GM19452 (cell line): ENCODE measurements at regions not wholly inside any gene's neighbourhood (a gene's known extent, or its start where the extent isn't known, plus 50 kb on each side); places are given as distances from the start of the nearest gene placed in this dataset.

Experiments used
- ATAC-seq: cut with Tn5 transposase; IDR thresholded peaks from one replicate; pipeline ENCODE4 v1.9.1; 2021; ENCODE audit not compliant: unreplicated experiment

DNA sequence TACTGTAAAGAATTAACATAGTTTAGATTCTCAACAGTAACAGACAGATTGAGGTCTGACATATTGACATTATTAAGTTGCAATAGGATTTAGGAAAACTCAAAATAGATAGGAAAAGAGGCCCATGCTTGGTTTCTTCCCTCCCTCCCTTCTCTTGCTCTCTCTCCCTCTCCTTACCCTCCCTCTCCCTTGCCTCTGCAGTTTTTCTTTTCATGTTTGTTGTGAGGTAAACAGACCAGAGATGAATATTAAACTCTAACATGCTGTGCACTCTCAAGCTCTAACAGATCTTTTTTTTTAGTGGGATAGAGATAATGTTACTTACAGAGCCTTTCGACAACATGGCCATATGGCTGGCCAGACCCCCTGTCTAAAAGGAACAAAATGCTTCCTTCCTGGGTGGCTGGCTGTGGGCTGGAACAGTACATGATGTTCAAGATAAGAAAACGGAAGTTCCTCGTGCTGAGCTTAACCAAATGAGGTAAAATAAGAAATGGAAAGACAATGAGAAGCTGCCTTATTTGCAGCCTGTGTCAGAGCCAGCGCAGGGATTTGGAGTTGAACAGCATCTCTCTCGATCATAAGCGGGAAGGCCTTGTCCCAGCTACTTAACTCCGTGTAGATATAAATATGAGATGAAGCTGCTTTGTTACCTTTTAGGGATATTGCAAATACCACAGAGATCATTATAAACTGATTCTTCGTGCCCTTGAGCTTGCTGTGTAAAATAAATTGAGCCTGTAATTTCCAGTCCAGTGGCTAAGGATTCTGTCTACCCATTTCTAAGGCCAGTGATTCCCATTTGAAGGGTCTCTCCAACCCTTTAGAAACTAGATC is 391.9 kb upstream of the NPVF start:
- no peak for ATAC-seq

DNA sequence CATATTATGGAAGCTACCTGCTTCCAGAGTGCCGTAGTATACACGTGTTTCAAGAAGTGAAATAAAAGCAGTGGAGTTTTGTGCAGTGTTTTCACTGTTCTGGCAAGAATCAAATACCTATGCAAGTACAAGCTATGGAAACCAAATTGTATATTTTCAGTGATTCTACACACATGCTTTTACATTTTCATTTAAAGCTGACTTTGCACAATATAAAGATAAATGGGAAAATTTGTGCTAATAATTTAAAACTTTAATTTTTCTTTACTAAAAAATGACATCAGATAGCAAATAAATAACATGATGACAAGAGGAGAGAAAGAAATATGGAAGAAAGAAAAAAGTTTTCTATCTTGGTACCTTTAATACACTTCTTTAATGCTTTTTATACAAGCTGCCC is 393.7 kb upstream of the NPVF start:
- ATAC-seq, result no peak

DNA sequence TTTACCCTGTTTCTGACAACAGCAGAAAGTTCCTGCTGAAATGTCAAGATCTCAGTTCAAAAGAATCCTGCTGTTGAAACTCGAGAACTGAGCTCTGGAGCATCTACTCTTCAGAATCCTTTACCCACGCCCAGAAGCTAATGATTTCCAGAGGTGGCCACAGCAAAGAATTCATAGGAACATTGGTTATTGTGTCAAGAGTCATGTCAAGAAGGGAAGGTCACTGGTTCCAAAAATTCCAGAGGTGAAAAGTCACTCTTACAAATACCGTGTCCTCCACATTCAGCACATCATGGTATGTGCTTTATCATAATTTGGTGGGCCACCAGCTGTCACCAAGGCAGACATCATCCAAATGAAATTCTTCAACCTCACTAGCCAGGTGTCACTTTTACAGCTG is 394.4 kb upstream of the NPVF start:
- no peak for ATAC-seq

DNA sequence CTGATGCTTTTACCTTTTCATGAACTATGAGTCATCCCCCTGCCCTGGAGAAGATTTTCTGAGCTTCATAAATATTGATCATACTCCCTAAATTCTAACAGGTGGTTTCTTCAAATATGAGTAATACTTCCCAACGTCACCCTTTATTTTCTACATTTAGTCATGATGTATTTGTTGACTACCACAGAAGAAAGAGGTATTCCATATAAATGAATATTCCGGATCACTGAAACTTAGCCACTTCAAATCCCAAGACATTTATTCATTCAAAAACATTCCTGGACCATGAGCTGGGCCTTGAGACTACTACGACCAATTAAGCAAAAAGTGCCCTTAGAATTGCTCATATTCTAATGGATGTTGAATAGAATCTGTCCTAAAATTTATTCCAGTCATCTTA is 395.8 kb upstream of the NPVF start:
- ATAC-seq, result no peak

DNA sequence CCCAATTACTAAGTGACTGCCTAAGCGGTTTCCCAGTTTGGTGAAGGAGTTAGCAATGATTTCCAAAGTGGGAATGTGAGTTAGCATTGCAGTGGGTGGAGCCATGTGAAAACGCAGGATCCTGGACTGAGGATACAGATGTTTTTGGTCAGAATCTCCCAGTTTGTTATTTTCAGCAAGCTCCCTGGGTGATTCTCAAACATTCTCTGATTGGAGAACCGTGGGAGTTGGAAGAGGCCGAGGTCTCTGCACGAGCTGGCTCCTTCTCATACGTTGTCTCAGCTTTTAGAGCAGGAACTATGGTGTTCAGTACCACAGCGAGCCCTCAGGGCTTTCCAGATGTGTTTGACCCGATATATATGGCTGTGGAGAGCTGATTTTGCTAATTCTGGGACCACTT is 396.5 kb upstream of the NPVF start:
- no peak for ATAC-seq

DNA sequence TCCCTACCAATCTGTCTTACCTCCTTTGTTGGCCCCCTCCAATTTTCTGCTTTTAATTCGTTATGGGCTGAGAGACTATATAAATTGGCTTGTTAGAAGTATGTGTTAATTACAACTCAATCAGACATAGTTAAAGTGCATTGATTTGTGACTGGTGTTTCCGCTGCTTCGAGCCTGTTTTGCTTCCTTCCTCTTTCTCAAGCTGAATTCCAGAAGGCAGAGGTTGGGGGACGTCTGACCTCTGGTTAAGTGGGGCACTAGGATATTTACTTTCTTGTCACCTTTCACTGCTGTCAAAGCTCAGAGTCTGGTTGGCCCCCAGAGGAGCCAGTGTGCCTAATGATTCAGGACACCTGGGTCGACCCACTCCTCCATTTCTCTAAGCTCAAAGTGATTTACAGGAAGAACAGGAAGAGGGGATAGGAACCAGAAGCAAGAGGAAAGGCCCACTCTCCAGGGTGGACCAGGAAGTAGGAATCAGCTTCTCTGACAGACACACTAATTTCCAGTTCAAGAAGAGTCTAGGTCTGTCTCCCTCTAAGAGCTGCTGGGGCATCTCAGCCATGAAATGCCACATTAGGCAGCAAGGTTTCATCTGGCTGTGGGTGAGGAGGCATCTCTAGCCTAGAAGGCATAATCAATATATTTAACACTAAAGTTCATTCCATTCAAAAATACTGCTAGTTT is 397.2 kb upstream of the NPVF start:
- no peak for ATAC-seq

DNA sequence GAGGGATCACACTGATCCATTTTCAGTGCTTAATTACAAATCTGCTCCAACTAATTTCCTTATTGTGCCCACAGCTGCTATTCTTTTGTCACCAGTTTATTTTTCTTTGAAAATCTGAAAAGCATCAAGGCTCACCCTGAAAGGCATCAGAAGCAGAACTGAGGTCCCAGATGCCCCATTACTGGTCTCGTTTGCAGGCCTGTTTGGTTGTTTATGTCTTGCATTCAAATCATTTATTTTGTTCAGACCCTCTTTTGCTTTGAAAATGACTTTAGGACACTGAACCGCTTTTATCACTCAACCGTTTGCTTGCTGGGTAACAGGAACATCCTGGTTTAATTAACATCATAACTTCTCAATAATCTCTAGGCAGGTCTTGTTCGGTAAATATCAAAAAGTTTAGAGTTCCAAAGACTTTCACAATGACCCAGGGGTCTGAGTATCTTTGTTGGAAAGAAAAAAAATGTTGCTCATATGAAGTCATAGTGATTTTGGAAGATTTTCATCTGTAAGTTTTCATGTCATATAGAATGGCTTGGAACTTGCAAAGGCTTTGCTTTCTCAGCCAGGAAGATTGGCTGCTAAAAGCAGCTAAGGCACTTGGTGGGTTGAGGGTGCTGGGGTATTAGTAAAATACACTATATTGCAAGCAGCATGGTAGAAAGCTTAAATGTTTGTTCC is 398.3 kb upstream of the NPVF start:
- ATAC-seq, result no peak

DNA sequence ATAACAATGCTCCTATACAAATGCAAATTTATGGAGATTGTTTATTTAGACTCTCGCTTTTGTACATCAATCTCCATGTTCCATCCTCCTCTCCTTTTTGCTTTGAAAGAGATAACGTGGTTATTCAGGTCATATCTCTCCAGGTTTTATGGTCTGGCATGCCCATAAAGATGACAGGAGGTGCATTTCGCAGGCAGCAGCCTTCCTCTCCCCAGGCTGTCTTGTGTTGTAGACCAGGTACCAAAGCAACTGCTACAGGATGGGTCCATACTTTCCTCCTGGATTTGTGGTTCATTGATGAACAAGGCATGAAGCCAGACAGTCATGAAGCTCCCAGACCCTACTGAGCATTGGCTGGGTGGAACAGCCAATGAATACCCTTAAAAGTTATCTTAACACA is 400.2 kb upstream of the NPVF start:
- no peak for ATAC-seq

DNA sequence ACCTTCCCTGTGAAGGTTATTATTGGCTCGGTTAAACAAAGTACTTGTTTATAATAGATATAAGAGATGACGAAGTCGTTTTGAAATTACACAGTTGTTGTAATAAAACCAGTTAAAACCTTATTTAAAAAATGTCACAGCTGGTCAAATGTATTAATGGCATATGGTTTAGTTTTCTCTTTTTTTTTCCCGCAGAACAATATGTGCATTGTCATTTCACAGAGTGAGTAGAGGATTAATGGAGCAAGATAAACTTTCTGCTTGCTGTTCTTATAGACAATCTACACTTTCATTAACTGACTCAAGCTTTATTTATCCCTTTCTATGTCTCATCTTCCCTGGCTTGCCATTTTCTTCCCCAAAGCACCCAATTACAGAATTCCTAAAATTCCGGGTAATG is 404.3 kb upstream of the NPVF start:
- ATAC-seq, result no peak

DNA sequence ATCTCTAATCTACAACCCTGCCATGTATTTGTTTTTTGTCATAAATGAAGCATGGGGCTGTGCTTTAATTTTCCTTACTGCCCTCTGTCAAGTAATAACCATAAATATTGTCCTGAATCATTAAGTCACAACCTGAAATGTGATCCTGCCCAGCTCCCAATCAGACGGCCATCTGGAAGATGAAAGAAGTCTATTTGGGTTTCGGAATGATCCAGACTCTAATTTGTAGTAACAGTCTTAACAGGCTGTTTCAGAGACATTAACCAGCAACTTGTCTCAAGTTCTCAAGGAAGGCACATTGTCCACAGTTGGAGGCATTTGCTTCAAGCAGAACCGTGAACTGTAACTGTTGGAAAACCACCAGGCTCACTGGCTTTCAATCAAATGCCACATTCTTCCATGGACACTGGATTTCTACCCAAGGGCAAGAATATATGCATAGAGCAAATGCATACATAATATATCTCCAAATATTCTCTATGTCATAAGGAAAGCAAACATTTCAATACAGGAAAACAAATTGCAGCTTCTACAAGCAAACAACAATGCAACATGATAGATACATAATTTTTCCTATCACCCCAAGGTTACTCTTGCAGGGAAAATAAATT is 405.2 kb upstream of the NPVF start:
- no peak for ATAC-seq

DNA sequence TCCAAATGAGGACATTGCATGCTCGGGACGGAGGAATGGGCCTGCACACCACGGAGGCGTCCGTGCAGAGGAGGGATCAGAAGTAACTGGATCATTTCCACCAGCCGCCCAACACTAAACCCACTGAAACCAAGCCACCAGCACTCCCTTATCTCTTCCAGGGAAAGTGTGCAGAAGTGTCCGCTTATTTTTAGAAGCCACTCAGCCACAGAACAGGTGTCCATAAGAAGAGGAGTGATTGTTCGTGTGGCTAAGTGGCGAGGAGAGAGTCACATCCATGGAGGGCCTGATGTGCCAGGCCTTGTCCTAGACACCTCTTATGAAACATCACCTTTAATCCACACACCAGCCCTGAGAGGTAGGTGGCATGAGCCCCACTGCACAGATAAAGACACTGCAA is 407.9 kb upstream of the NPVF start:
- no peak for ATAC-seq

DNA sequence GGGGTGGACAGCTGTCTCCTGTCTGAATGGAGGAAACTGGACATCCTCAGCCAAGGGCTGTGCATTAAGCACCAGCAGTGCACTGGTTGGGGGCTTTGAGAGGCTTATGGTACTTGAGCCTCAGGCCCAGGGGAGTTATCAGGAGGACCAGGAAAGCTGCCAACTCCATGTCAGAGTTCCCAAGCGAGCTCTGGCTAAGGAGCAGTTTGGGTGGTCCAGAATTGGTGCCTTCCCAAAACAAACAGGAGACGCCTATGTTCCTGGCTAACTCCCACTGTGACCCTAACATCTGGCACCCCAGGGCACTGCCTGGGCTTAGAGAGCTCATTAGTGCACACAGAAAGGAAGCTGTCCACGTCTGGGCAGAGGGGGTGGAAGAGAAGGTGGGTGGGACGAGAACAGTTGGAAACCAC is 408.6 kb upstream of the NPVF start:
- no peak for ATAC-seq

DNA sequence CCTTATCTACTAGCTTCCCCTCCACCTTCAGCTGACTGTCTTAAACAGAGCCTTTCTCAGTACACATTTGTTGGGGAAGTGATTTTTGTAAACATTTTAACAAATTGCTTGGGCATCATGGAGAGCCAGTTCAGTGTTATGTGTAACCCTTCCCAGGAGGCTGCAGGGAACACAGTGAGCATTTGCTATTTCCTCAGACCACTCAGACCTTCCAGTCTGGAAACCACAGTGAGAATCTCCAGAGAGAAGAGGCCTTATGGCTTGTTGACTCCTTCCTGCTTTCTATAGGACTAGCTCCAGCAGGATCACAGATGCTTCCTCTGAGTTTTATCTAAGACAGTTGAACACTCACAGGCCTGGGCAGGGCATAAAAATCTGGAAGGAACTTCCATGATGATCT is 409.8 kb upstream of the NPVF start:
- ATAC-seq, result no peak

DNA sequence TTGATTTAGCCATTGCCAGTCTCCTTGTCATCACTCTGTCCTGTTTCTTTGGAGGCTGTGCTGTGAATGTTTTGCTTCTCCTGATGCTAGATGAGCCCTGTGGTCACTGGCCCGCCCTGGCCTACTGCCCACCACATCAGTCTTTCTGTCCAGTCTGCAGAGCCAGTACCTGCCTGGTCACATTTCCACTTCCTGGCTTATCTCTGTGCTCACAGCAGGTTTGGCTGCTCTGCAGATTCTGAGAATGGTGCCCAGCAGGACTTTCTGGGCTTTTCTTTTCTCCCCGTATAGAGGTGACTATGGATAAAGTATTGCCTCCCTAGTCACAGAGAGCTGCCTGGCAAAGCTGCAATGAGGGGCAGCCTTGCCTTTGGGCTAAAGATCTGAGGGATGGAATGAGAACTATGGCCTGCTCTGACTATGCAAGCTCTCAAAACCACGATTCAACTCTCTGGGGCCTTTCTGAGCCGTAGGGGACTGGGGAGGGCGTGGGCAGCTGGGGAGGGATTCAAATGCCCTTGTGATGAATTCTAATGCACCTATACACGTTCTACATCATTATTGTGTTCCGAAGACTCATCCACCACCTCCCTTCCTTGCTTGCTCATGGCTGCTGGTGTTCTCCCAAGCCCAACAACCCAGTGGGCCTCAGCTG is 410.4 kb upstream of the NPVF start:
- ATAC-seq, result no peak

DNA sequence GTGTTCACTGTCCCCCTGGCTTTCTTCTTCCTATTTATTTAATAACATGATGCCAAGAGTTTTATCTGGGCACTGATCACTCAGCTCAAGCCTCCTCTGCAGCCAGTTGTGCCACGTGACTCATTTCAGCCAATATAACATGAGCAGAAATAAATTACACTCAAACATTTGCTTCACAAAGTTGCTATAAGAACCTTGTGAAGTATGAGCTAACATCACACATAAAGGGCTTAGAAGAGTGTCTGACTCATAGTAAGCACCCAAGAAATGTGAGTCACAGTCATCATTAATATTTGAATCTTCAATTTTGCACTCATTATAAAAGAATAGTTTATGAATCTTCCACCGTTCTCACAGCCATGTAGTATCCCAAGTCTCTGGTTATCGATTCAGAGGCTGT is 414.6 kb upstream of the NPVF start:
- ATAC-seq, result no peak

DNA sequence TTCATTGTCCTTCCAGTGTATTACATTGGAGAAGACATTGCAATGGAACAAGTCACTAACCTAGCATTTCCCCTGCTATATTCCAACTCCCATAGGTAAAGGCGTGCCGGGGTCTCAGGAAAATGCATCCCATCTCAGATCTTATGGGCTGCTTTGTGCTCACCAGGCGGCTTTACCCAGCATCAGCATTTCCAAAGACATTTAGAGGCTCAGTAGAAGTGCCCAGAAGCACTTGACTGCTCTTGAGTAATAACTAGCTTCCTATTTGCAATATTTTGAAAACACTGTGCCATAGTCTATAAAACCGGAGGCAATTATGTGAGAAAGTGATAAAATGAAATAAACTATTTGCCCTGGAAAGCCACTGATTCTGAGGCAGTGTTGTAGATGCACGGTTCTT is 415.0 kb upstream of the NPVF start:
- no peak for ATAC-seq

DNA sequence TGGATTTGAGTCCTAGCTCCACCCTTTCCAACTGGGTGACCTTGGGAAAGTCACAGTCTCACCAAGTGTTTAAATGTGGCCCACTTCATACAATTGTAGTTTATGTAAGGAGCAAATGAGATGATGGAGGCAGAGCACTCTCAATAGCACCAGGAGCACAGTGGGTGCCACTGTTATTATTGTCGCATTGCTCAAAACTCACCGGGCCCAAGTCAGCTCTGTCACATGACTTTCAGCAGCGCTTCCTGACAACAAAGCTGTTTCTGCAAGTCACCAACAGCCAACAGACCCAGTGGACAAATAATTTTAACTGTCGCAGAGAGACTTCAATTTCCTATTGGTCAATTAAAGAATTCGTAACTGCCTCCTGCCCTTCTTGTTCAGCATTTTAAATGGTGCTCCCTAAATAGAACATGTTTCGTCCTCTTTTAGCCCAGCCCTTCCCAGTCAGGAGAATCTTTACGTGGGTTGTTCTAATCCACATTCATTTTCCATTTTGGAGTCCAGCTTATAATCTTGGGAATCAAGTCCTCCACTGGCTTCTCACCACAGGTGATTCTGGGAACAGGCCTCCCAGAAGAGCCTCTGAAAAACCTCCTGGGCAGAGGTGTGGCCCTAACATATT is 415.6 kb upstream of the NPVF start:
- ATAC-seq, result no peak

DNA sequence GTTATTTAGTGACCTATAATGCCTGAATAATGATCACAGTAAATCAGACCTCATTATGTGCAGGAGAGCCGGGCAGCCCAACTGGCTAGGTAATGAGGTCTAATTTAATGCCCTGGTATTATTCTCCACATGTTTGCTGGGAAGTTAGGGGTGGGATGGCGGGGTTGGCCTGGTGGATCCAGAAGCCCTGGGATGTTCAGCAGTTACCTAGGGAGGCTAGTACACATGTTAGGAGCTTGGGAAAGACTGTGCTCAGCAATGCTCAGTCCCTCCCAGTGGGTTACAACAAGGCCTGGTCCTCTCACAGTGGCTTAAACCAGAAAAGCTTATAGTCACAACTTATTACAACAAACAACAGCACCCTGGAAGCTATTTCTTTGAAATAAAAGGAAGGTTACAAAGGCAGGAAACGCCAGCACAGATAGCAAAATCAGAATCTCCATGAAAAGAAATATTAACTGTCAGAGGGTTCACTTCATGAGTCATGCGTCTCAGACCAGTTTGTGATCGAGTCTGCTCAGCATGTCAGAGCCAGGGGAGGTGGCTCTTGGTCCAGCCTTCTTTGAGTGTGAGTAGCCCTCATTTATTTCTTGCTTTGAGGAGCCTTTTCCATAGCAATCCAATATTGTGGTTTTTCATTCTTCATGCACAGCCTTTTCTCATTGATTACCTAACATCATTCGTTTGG is 418.6 kb upstream of the NPVF start:
- ATAC-seq, result no peak

DNA sequence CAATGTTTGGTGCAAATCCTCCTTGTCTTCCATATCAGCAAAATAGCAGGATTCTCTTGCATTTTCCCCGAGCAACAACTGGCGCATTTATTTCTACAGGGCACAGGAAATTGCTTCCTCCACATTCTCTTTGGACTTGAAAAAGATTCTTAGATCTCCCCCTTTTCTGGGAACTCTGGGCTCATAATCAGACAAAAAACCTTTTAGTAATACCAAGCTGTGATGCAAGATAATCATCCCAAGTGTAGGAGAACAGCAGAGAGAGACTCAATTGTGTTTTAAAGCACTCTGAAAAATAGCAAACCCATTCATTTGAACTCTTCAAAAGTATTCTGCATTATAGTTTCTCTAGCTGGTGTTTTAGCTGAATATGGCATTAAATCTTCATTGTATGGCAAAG is 419.6 kb upstream of the NPVF start:
- no peak for ATAC-seq

DNA sequence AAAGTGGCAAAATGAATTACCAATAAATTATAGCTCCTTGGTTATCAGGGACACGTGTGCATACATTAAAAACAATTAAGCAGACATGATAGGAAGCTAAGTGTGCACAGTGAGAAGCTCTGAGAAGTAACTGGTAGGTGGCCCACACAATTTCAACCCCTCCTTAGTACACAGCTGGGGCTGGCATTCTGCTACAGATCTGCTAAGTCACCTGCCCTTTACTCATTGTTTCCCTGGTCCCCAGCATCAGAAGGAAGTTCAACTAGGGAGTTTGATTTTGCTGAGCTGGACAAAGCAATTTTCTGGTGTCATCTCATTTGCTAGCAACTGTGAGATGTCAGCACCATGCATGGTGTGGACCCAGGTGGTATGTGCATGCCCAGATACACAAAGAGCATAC is 424.1 kb upstream of the NPVF start:
- no peak for ATAC-seq
